LHCN-M2 (cell line): ENCODE measurements at regions not wholly inside any gene's neighbourhood (a gene's known extent, or its start where the extent isn't known, plus 50 kb on each side); places are given as distances from the start of the nearest gene placed in this dataset.
"Not testable (repeated sequence)": the region's sequence is repeated elsewhere in the genome, so short reads cannot be mapped to it uniquely, and the experiment has no call there.

Experiments used
- DNase-seq: peaks from one replicate; pipeline ENCODE4 v3.0.0-alpha.2; 2012; ENCODE audit warnings: low read depth

DNA sequence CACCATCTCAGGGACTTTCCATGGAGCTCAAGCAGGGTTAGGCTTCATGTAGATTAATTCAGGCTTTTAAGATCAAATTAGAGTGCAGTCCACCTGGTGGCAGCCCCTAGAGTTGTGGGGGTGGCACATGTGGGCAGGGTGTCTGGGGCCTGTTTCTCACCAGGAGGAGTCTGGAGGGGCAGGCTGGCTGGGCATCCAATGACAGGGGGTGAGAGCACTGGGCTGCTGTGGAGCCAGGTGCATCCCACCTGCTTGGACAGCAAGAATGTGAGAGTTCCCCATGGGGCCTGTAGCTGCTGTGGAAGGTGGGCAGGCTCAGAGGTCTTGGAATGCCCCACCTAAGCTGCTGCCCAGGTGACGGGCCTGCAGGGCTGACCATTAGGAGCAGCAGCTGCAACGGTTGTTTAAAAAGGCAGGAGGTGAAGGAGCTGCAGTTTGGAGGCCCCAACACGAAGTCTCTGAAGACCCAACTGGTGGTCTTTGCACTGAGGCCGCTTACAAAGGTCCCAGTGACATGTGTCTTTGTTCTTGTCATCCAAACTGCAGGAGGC is 686.3 kb upstream of the HS6ST1 start:
- DNase-seq, result no peak

DNA sequence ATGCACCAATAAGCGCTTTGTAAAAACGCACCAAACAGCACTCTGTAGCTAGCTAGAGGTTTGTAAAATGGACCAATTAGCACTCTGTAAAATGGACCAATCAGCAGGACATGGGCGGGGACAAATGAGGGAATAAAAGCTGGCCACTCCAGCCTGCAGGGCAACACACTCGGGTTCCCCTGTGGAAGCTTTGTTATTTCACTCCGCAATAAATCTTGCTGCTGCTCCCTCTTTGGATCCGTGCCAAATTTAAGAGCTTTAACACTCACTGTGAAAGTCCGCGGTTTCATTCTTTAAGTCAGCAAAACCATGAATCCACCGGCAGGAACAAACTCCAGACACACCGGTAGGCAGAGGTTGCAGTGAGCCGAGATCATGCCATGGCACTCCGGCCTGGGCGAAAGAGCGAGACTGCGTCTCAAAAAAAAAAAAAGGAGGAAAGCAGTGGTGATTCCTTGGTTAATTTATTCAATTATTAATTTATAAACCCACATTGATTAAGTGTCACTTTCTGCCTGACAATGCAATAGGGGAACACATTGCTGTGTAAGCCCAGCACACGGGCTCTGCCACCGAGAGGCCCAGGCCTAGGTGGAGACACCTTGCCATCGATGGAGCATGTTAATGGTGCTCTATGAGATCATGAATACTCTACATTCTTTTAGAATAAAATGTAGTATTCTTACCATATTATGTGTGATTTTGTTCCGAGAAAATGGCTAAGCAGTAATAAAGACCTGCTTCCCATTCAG is 687.6 kb upstream of the HS6ST1 start:
- no peak for DNase-seq

DNA sequence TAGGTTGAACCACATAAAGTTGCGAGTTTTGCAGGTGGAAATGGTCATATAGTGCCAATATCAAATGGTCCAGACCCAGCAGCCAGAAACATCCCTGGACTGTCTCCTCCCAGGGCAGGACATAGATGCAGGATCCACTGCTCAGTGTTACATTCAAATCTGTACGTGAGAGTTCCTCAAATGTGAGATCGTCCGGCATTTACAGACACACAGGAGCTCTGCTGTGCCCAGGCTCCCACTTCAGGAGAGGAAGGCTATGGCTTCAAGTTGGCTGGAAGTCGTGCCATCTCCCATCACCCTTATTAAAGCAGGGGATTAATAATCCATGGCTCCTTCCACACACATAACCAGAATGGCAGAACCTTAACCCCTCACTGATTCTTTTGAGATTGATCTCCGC is 688.2 kb upstream of the HS6ST1 start:
- no peak for DNase-seq

DNA sequence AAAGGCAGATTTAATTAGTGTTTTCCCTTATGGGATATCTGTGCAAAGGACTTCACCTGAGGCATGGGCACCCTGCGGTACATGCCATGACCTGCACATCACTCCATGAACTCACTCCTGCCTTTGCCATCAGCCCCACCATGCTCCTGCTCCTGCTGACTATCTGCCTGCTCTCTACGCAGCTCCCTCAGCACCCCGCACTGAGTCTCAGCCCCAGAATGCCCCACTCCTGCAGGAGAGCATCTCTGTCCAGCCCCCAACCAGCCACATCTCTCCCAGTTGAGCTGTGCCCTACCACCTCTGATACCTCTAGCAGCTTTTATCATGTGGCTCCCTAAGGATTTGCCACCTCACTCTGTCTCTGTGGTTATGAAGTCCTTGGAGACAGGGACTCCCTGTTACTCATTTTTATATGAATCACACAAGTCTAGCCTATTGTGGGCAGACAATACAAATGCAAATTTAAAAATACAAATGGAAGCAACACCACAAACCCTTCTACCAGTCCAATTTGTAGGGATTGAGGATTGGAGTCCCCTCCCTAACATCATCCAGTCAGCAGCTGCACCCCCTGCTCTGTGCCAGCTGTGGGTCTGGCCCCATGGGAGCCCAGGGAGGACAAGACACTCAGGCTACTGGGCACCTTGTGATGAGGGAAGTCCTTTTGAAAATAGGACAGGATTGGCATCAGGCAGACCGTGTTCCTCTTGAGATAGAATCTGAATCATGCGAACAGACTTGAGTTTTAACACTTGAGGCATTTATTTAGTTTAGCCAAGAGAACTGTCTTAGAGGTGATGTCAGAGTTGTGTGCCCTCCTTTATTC is 689.6 kb upstream of the HS6ST1 start:
- no peak for DNase-seq

DNA sequence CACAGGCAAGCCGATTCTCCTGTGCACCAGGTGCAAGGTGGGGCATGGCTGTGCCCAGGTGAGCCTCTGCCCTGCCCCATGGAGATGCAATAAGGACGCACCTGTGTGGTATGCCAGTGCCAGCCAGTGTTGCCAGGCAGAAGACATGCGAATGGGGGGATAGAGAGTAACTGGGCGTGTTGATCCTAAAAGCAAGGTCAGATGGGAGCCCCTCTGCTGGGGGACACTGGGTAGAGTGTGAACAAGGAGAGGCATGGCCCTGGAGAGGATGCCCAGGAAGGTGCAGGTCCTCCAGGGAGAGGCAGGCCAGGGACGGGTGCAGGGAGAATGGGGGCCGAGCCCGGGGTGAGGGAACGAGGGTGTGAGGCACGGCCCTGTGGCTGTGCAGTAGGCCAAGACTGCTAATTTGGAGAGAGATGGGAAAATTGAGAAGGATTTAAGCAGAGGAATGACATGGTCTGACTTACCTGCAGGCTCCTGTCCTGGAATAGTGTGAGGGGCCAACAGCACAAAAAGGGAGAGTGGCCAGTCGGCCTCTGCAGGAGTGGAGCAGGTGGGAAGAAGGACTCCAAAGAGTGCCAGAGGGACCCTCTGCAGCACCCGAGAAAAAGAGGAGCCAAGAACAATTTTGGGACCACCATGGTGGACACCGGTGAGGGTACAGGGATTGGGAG is 690.4 kb upstream of the HS6ST1 start:
- no peak for DNase-seq

DNA sequence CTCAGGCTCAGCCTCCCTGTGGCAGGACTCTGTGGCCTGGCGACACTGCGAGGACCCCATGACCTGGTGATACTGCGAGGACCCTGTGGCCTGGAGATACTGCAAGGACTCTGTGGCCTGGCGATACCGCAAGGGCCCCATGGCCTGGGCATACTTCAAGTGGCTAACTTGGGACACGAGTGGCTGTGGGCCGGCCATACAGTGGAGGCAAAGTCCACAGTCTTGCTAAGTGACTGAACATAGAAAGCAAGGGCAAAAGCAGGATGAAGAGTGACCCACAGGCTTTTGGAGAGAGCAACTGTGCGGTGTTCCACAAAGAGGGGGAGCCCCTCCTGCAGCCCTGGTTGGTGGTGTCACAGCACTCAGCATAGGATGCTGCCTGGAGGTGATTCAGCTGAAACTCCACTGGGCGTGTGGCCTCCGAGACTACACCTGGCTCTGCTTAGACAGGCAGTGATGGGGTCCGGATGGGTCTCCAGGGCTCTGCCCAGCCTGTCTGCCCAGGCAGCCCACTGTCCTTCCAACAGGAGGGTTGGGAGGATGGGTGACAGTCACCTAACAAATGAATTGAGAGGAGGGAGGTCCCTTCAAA is 691.0 kb upstream of the HS6ST1 start:
- DNase-seq, result no peak

DNA sequence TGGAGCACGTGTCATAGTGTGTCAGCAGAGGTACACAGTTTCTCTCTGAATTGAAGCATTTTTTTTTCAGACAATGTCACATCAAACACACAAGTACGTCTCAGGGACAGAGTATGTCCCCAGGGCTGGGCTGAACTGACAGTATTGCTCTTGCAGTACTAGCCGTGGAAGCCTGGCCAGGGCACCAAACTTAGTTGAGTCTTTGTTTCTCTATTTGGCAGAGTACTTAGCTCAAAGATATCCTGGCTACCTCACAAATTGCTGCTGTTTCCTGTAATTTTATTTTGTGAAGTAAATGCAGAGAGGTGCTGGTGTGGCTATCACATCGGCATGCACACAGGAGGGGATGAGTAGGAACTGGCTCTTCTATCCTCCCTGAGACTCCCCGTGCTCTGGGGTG is 691.6 kb upstream of the HS6ST1 start:
- DNase-seq, result no peak

DNA sequence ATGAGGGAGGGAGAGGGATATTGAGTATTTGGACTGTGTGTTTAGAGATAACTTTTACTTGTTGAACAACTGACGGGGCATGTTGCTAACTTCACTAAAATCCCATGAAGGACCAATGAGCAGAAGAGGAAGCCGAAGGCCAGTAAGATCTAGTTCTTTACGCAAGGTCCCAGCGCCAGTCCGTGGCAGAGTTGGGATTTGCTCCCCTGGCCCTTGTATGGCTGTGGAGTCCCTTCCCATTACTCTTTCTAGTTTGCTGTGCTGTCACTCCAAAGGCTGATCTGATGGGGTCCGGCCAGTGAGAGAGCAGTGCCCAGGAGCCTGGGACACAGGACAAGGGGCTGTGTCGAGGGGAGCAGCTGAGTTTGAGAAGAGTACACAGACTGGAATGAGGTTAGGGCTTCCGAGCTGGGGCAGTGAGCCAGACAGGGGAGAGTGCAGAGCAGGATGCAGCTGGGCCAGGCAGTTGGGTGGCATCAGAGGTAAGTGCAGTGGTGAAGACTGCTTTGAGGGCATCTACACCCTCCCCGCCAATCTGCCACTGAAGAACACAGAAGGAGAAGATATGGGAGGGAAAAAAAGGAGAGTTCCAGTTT is 692.9 kb upstream of the HS6ST1 start:
- DNase-seq, result no peak

DNA sequence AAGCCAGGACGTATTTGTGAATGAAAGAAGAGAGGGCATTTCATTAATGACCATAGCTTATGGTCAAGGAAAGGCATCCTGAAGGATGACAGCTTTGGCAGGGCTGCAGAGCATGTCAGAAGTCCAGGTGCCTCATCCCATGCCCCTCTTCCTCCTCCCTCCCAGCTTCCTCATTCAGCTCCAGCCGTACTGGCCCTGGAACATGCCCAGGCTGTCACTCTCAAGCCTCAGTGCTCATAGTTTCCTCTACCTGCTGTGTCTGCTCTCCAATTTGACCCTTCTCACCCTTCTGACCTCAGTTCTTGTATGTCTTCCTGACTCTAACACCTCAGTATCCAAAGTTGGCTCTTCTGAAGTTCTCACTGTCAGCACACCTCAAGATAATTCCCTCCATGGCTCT is 695.8 kb upstream of the HS6ST1 start:
- no peak for DNase-seq

DNA sequence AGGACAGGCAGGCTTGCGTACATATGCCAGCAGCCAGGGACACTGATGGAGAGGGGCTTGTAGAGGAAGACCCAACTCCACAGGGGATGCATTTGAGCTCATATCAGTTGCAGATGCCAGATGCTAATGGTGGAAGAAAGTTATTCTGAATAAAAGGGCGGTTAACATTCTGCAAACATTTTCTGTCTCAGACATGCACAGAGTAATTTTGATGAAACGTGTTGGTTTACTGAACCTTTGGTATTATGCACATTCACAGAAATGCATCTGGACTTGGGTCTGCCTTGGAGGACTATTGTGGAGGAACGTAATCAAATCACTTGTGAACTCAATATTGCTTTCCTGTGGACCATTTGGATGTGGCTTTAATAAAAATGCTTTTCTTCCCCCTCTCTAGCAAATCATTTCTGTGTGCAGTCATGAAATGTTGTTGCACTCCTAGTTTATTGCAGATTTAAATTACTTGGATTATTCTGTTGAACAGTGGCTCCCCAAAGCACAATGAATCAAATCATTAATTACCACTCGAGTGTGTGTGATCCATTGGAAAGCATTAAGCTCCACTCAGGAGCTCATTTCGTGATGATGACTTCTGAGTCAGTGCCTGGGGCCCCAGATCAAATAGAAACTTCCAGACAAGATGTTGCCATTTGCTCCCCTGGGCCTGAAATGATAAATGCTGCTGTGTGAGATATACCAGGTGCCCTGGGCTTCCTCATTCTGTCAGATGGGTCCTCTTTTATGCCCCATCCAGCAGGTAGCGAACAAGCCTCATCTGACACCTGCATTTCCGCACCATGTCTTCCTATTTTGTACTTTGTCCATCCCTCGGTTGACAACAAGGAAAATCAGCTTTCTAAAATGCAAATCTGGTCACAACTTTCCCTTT is 697.0 kb upstream of the HS6ST1 start:
- no peak for DNase-seq

DNA sequence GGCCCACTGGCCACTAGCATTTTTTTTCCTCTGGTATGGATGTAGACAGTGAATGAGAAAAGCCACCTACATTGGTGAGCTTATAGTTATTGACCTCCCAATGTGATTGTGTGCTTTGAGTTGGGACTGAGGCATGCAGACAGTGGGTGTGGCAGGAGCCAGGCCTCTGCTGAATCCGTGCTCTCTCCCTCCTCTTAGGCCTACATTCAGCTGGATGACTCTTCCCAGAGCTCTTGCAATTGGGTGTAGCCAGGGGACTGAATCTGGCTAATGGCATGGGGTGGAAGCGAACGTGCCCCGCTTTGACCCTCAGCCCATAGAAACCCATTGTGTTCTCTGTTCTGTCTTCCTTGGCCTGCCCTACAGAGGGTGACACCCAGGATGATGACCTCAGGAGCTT is 698.3 kb upstream of the HS6ST1 start:
- no peak for DNase-seq

DNA sequence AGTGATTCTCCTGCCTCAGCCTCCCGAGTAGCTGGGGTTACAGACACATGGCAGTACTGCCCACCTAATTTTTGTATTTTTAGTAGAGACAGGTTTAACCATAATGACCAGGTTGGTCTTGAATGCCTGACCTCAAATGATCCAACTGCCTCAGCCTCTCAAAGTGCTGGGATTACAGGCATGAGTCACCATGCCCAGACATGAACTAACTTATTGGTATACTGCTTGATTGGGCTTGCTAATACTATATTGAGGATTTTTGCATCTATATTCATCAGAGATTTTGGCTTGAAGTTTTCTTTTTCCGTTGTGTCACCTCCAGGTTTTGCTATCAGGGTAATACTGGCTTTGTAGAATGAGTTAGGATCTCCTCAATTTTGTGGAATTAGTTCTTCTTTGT is 706.1 kb upstream of the HS6ST1 start:
- no peak for DNase-seq

DNA sequence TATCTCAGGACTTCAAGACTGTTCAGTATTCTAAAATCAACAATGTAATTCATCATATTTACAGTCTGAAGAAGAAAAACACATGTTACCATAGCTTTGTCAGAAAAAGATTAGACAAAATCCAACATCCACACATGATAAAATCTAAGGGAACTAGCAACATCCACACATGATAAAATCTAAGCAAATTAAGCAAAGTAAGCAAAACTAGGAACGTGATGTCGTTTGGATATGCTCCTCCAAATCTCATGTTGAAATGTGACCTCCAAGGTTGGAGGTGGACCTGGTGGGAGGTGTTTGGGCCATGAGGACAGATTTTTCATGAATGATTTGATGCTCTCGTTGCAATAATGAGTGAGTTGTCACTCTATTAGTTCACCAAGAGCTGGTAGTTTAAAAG is 717.3 kb upstream of the HS6ST1 start:
- DNase-seq, result no peak

DNA sequence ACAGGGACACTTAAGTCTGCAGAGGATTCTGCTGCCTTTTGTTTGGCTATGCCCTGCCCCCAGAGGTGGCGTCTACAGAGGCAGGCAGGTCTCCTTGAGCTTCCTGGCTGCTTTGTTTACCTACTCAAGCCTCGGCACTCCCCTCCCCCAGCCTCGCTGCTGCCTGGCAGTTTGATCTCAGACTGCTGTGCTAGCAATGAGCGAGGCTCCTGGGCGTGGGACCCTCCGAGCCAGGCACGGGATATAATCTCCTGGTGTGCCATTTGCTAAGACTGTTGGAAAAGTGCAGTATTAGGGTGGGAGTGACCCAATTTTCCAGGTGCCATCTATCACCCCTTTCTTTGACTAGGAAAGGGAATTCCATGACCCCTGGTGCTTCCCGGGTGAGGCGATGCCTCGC is 725.0 kb upstream of the HS6ST1 start:
- not testable (repeated sequence) for DNase-seq

DNA sequence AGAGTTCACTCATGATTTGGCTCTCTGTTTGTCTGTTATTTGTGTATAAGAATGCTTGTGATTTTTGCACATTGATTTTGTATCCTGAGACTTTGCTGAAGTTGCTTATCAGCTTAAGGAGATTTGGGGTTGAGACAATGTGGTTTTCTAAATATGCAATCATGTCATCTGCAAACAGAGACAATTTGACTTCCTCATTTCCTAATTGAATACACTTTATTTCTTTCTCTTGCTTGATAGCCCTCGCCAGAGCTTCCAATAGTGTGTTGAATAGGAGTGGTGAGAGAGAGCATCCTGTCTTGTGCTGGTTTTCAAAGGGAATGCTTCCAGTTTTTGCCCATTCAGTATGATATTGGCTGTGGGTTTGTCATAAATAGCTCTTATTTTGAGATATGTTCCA is 727.8 kb upstream of the HS6ST1 start:
- not testable (repeated sequence) for DNase-seq

DNA sequence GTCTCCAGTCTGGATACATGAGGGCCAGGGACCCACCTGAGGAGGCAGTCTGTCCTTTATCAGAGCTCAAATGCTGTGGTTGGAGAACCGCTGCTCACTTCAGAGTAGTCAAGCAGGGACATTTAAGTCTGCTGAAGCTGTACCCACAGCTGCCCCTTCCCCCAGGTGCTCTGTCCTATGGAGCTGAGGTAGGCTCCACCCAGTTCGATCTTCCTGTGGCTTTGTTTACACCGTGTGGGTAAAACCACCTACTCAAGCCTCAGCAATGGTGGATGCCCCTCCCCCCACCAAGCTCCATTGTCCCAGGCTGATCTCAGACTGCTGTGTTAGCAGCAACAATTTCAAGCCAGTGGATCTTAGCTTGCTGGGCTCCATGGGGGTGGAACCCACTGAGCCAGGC is 731.4 kb upstream of the HS6ST1 start:
- no peak for DNase-seq

DNA sequence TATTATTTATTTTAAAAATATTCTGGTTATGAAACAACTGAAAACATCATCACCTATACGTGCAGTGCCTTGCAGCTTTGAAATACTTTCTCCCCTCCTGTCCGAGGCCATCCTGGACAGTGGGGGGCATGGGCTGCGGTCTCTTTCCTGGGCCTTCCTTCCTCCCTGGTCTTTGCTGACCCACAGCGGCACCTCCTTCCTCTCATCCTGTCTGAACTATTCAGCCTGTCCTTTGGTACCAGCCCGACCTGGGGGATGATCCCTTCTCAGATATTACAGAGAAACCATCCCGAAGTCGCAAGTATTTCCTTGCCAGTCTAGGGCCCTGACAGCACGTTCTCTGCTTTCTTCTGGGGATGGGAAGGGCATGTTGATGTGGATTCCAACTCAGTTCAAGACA is 736.6 kb upstream of the HS6ST1 start:
- DNase-seq, result no peak

DNA sequence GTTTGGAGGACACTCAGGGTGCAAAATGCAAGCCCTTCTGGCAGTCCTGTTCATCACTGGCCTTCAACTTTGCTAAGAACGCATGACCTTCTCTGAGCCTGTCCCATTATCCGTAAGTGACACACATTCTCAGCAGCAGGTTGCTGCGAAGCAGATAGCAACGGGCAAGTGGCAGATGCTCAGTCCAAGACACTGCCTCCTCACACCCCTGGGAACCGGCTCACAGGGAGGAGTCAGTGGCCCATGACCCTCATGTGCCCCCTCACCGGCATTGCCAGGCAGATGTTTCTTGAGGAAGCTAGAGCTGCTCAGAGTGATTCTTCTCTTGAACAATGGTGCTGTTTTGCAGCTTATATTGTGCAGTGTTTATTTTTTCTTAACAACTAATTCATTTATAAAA is 737.2 kb upstream of the HS6ST1 start:
- DNase-seq, result no peak

DNA sequence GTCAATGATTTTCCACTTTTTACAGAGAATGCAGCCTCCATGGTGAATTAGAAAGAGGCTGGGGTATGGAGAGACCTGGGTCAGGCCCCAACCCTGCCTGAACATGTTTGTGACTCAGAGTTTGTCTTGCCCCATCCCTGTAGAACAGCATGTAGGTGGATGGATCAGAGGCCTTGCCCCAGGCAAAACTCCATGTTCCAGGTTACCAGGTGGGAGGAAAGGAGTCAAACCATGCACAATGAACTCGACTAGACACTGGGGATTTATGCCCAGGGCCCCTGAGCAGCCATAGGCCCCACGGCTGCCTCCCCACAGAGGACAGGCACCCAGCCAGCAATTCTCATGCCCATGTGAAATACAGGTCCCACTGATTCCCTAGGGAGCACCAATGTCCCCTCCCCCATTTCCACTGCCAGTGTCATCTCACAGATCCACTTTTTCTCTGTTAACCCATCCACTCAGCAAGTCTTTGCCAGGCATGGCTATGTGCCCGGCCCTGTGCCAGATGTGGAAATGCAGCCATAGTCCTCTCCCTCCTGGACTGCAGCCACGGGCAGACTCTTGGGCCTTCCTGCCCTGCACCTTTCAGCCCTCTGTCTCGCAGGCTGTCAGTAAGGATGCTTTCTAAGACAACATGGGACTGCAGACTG is 737.8 kb upstream of the HS6ST1 start:
- DNase-seq, result no peak

DNA sequence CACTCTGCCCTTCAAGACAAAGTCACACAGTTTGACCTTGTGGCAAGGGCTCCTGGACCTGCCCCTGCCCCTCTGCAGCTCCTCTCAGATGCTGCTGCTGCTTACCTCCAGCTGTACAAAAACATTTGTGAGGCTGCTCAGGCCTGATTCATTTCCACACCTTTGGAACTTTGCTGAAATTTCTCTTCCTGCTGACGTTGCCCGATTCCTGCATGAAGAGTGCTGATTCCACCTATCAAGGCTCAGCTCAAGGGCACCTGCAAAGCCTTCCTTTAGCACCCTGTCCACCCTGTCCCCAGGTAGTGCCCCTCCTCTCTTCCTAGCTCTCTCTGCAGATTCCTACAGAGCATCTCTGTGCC is 738.3 kb upstream of the HS6ST1 start:
- no peak for DNase-seq
